Kidney tubule cell (primary cell): ENCODE measurements at regions not wholly inside any gene's neighbourhood (a gene's known extent, or its start where the extent isn't known, plus 50 kb on each side); places are given as distances from the start of the nearest gene placed in this dataset.
"Not testable (repeated sequence)": the region's sequence is repeated elsewhere in the genome, so short reads cannot be mapped to it uniquely, and the experiment has no call there.

ENCODE experiments used
- DNase-seq: peaks from one replicate; pipeline ENCODE4 v3.0.0-alpha.2; 2018; ENCODE audit warnings: low spot score

GRCh38 chr4:29104694-29105093 lies 1615.5 kb upstream of the PCDH7 start:
- no peak for DNase-seq

GRCh38 chr4:29113960-29114359 lies 1606.2 kb upstream of the PCDH7 start:
- DNase-seq, result no peak

- DNase-seq, result not testable (repeated sequence)
These were observed 1602.9 kb upstream of the PCDH7 start for GRCh38 chr4:29117231-29117722.

- no peak for DNase-seq
These were observed 1598.6 kb upstream of the PCDH7 start for GRCh38 chr4:29121586-29121985.

GRCh38 chr4:29128810-29129209 lies 1591.4 kb upstream of the PCDH7 start:
- DNase-seq, result no peak

GRCh38 chr4:29131304-29131703 lies 1588.9 kb upstream of the PCDH7 start:
- DNase-seq, result no peak

GRCh38 chr4:29142708-29143107 lies 1577.5 kb upstream of the PCDH7 start:
- DNase-seq, result peak; percentile 48

GRCh38 chr4:29151584-29151983 lies 1568.6 kb upstream of the PCDH7 start:
- no peak for DNase-seq

GRCh38 chr4:29153642-29154041 lies 1566.5 kb upstream of the PCDH7 start:
- no peak for DNase-seq

GRCh38 chr4:29175291-29175690 lies 1544.9 kb upstream of the PCDH7 start:
- no peak for DNase-seq

GRCh38 chr4:29199025-29199424 lies 1521.1 kb upstream of the PCDH7 start:
- no peak for DNase-seq

- no peak for DNase-seq
These were observed 1520.7 kb upstream of the PCDH7 start for GRCh38 chr4:29199485-29199884.

GRCh38 chr4:29213020-29213419 lies 1507.1 kb upstream of the PCDH7 start:
- no peak for DNase-seq

- no peak for DNase-seq
These were observed 1499.4 kb upstream of the PCDH7 start for GRCh38 chr4:29220761-29221160.

GRCh38 chr4:29224911-29225310 lies 1495.3 kb upstream of the PCDH7 start:
- DNase-seq, result no peak

GRCh38 chr4:29240641-29241040 lies 1479.5 kb upstream of the PCDH7 start:
- DNase-seq, result no peak

GRCh38 chr4:29243054-29243453 lies 1477.1 kb upstream of the PCDH7 start:
- DNase-seq, result no peak

GRCh38 chr4:29243851-29244250 lies 1476.3 kb upstream of the PCDH7 start:
- DNase-seq, result no peak

- no peak for DNase-seq
These were observed 1460.6 kb upstream of the PCDH7 start for GRCh38 chr4:29259556-29259955.

GRCh38 chr4:29262986-29263385 lies 1457.2 kb upstream of the PCDH7 start:
- DNase-seq, result no peak

- no peak for DNase-seq
These were observed 1444.0 kb upstream of the PCDH7 start for GRCh38 chr4:29276150-29276549.

- no peak for DNase-seq
These were observed 1442.8 kb upstream of the PCDH7 start for GRCh38 chr4:29277381-29277780.

- peak; percentile 6 for DNase-seq
These were observed 1441.6 kb upstream of the PCDH7 start for GRCh38 chr4:29278585-29278984.

GRCh38 chr4:29289118-29289517 lies 1431.1 kb upstream of the PCDH7 start:
- DNase-seq, result no peak

GRCh38 chr4:29295280-29295679 lies 1424.9 kb upstream of the PCDH7 start:
- DNase-seq, result no peak
